ENCODE measurements at regions not wholly inside any gene's neighbourhood (a gene's known extent, or its start where the extent isn't known, plus 50 kb on each side); places are given as distances from the start of the nearest gene placed in this dataset.

DNA sequence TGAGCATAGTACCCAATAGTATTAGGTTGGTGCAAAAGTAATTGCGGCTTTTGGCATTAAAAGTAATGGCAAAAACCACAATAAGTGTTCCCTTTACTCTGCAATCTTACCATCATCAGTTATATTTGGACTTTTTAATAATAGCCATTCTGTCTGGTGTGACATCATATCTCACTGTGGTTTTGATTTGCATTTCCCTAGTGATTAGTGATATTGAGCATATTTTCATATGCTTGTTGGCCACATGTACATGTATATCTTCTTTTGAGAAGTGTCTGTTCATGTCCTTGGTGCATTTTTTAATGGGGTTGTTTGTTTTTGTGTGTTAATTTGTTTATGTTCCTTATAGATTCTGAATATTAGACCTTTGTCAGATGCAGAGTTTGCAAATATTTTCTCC, 289.9 kb downstream of the FAM170A start:
- Histone ChIP-seq H3K4me1 (no peaks in the 10 kb centered on the region), H3K36me3 (no peaks in the 10 kb centered on the region), H3K27ac (no peak overlapping the region), H3K9me3 (no peaks in the 10 kb centered on the region), H3K4me3 (no peak overlapping the region), H3K27me3 (no peaks in the 10 kb centered on the region), H3K9ac (ENCODE audit: low read depth in 2 of 2, low read length in 2 of 2) (no peak overlapping the region)
- no peak for DNase-seq
- intact Hi-C loops (cut with DNase I), result no loop called here
- TF ChIP-seq, protein P1, sequence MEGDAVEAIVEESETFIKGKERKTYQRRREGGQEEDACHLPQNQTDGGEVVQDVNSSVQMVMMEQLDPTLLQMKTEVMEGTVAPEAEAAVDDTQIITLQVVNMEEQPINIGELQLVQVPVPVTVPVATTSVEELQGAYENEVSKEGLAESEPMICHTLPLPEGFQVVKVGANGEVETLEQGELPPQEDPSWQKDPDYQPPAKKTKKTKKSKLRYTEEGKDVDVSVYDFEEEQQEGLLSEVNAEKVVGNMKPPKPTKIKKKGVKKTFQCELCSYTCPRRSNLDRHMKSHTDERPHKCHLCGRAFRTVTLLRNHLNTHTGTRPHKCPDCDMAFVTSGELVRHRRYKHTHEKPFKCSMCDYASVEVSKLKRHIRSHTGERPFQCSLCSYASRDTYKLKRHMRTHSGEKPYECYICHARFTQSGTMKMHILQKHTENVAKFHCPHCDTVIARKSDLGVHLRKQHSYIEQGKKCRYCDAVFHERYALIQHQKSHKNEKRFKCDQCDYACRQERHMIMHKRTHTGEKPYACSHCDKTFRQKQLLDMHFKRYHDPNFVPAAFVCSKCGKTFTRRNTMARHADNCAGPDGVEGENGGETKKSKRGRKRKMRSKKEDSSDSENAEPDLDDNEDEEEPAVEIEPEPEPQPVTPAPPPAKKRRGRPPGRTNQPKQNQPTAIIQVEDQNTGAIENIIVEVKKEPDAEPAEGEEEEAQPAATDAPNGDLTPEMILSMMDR (IDR thresholded peaks at IDR 0.05), result no peak

DNA sequence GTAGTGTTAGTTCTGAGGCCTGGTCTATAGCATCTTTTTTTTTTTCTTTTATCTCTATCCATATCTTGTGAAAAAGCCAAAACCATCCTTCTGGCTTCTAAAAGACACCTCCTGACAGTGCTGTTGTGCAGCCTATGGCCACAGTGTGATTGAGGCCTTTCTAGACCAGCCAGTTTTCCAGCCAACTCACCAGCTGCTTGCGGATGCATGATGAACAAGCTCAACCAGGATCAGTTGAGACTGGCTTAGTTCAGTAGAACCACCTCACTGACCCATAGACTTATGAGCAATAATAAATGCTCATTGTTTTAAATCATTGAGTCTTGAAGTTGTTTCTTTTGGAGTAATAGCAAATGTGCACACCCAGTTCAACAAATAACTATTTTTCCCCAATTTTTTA, 296.9 kb downstream of the FAM170A start:
- Histone ChIP-seq H3K4me1 (no peaks in the 10 kb centered on the region), H3K36me3 (no peaks in the 10 kb centered on the region), H3K4me3 (no peak overlapping the region), H3K9me3 (no peaks in the 10 kb centered on the region), H3K27me3 (no peaks in the 10 kb centered on the region), H3K9ac (ENCODE audit: low read depth in 2 of 2, low read length in 2 of 2) (no peak overlapping the region), H3K27ac (no peak overlapping the region)
- intact Hi-C loops (cut with DNase I), result no loop called here
- no peak for DNase-seq
- TF ChIP-seq, protein P1 (IDR thresholded peaks at IDR 0.05), result no peak

DNA sequence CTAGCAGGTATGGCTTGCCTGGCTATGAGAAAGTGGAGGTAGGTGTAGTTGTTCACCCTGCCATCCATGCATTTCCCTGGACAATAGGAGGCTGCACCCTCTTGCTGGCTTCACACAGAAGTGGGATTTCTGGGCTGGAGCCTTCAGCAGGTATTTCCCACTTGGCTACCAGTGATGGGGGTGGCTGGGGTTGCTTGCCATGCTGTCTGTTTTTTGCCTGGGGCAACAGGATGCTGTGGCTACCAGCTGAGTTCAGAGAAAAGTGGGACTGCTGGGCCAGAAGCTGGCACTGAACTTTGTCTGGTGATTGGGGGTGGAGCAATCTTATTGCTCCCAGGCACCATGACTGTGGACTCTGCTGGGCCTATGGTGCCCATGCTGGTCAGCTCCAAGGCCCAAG, 299.6 kb downstream of the FAM170A start:
- no peaks in the 10 kb centered on the region for H3K36me3 ChIP-seq
- TF ChIP-seq, protein P1 (IDR thresholded peaks at IDR 0.05), result no peak

DNA sequence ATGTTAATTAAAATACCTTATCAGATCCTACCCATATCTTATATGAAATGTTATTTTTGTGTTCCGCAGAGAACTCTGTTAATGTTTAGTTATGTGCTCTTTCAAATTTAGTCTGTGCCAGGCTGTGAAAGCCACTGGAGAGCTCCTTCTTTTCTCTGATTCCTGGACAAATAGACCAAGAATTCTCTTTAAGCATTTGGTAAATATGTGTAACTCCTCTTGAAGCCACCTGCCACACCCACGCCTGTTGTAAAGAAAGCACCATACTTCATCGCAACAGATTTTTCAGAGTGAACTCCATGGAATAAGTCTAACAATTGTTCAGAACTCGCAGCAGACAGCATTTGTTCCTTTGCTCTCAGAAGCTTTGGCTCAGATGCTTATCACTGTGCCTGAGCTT, 301.1 kb downstream of the FAM170A start:
- intact Hi-C loops (cut with DNase I), result no loop called here
- H3K27ac ChIP-seq, result no peak overlapping the region
- no peaks in the 10 kb centered on the region for H3K36me3 ChIP-seq
- H3K27me3 ChIP-seq, result no peaks in the 10 kb centered on the region
- H3K9ac ChIP-seq (ENCODE audit: low read depth in 2 of 2, low read length in 2 of 2), result no peak overlapping the region
- H3K4me1 ChIP-seq, result no peaks in the 10 kb centered on the region
- TF ChIP-seq, protein P1 (IDR thresholded peaks at IDR 0.05), result no peak
- H3K9me3 ChIP-seq, result no peaks in the 10 kb centered on the region
- no peak for DNase-seq
- H3K4me3 ChIP-seq, result no peak overlapping the region

More for the DNA sequence above, 299.6 kb downstream of the FAM170A start:
- Histone ChIP-seq H3K9me3 (no peaks in the 10 kb centered on the region), H3K27ac (no peak overlapping the region), H3K4me1 (no peaks in the 10 kb centered on the region), H3K27me3 (no peaks in the 10 kb centered on the region), H3K9ac (ENCODE audit: low read depth in 2 of 2, low read length in 2 of 2) (no peak overlapping the region), H3K4me3 (no peak overlapping the region)
- intact Hi-C loops (cut with DNase I), result no loop called here
- no peak for DNase-seq

DNA sequence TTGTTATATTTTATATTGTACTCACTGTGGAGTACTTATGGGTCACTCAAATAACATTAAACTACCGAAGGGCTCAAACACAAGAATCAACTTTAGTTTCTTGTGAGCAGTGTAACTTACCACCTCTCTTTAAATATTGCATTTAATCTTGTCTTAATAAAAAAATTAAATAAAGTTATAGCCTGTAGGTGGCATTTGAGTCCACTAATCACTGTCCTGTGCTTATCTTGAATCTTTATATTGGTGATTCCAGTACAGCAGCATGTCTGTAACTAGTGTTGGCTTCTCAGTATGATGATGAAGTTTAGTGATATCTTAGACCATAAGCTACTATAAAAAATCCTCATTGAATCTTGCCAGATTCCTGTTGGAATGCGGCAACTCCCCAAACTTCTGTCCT, 313.8 kb downstream of the FAM170A start:
- no peak for DNase-seq
- intact Hi-C loops (cut with DNase I), result loop anchor here (5.0 kb wide), 1 partner anchor 514 kb away; no protein-coding TSS in a partner anchor
- Histone ChIP-seq H3K4me3 (no peak overlapping the region), H3K36me3 (no peaks in the 10 kb centered on the region), H3K27ac (no peak overlapping the region), H3K27me3 (no peaks in the 10 kb centered on the region), H3K9ac (ENCODE audit: low read depth in 2 of 2, low read length in 2 of 2) (no peak overlapping the region), H3K4me1 (no peaks in the 10 kb centered on the region), H3K9me3 (no peaks in the 10 kb centered on the region)
- TF ChIP-seq, protein P1 (IDR thresholded peaks at IDR 0.05), result no peak

DNA sequence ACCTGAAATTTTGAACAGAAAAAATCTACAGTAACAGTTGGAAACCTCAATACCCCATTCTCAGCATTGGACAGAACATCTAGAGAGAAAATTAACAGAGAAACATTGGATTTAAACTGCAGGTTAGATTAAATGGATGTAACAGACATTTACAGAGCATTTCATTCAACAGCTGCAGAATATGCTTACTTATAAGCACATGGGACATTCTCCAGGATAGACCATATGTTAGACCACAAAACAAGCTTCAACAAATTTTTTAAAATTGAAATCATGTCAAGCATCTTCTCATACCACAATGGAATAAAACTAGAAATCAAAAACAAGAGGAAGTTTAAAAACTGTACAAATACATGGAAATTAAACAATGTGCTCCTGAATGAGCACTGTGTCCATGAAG, 316.3 kb downstream of the FAM170A start:
- no peak for DNase-seq
- intact Hi-C loops (cut with DNase I), result no loop called here

More for the DNA sequence above, 316.3 kb downstream of the FAM170A start:
- no peaks in the 10 kb centered on the region for H3K27me3 ChIP-seq
- no peaks in the 10 kb centered on the region for H3K9me3 ChIP-seq
- H3K4me3 ChIP-seq, result no peak overlapping the region
- H3K9ac ChIP-seq (ENCODE audit: low read depth in 2 of 2, low read length in 2 of 2), result no peak overlapping the region
- H3K27ac ChIP-seq, result no peak overlapping the region
- H3K36me3 ChIP-seq, result no peaks in the 10 kb centered on the region
- H3K4me1 ChIP-seq, result no peaks in the 10 kb centered on the region
- TF ChIP-seq, protein P1 (IDR thresholded peaks at IDR 0.05), result no peak

Data from colonic mucosa (tissue), 4 donors.